H1 (cell line): ENCODE measurements at regions not wholly inside any gene's neighbourhood (a gene's known extent, or its start where the extent isn't known, plus 50 kb on each side); places are given as distances from the start of the nearest gene placed in this dataset.

Experiments
- CTCF ChIA-PET: fragments of 300-600 bp; sonication (Branson Sonifier 250); formaldehyde crosslinking; loops from one replicate; lab custom pipeline; 2021; ENCODE audit not compliant: partially characterized antibody; lab: Charles Lee
- POLR2A ChIA-PET: fragments of 300-600 bp; sonication (Branson Sonifier 250); formaldehyde crosslinking; loops from one replicate; lab custom pipeline; 2021; ENCODE audit warnings: inconsistent platforms; ENCODE audit not compliant: partially characterized antibody; lab: Charles Lee
- DNase-seq, 2 experiments: peaks; one replicate each; pipeline versions ENCODE4 v3.0.0 to v3.0.0-alpha.2; 2010 to 2022; ENCODE audit warnings: low spot score in 2 of 2, low read depth in 1 of 2, mixed read lengths in 1 of 2
- FAIRE-seq: peaks from 2 replicates; lab custom pipeline; 2011; peaks lifted over from hg19 to GRCh38; lab: Jason Lieb, UNC
- H2AFZ ChIP-seq: 2 replicates; pipeline ENCODE4 v1.8.1; 2012; ENCODE audit warnings: low read length, inconsistent platforms
- H2AK5ac ChIP-seq: 2 replicates; pipeline ENCODE4 v1.6.1; 2013; ENCODE audit warnings: low read depth, low read length
- H2BK120ac ChIP-seq: replicated peaks from 2 replicates; pipeline ENCODE3; 2013; ENCODE audit warnings: low read depth, low read length, inconsistent platforms
- H2BK12ac ChIP-seq: 2 replicates; pipeline ENCODE4 v1.6.1; 2013; ENCODE audit warnings: low read depth, low read length
- H2BK15ac ChIP-seq: 2 replicates; pipeline ENCODE4 v1.6.1; 2013; ENCODE audit warnings: low read length
- H2BK20ac ChIP-seq: 2 replicates; pipeline ENCODE4 v1.6.1; 2013; ENCODE audit warnings: low read length
- H2BK5ac ChIP-seq: 2 replicates; pipeline ENCODE4 v1.6.1; 2013; ENCODE audit warnings: low read depth, low read length
- H3K14ac ChIP-seq: 2 replicates; pipeline ENCODE4 v1.6.1; 2013; ENCODE audit warnings: inconsistent platforms; ENCODE audit not compliant: insufficient read length
- H3K18ac ChIP-seq: 2 replicates; pipeline ENCODE4 v1.6.1; 2013; ENCODE audit warnings: low read length; ENCODE audit errors: extremely low read depth
- H3K23ac ChIP-seq: 2 replicates; pipeline ENCODE4 v1.6.1; 2013; ENCODE audit warnings: inconsistent platforms; ENCODE audit not compliant: insufficient read length
- H3K23me2 ChIP-seq: 2 replicates; pipeline ENCODE4 v1.6.1; 2013; ENCODE audit warnings: low read depth, low read length
- H3K27ac ChIP-seq: 2 replicates; pipeline ENCODE4 v1.6.1; 2011; ENCODE audit warnings: low read depth, low read length, inconsistent platforms
- H3K27me3 ChIP-seq, 4 experiments: replicated peaks in 1 of 4; 1 replicate in 1 of 4; 2 replicates in 3 of 4; pipeline versions ENCODE4 v1.6.1 to v1.8.1; 2011 to 2013; ENCODE audit warnings: low read length in 3 of 4, mild to moderate bottlenecking in 3 of 4, inconsistent platforms in 2 of 4, mixed read lengths in 2 of 4, moderate library complexity in 1 of 4; ENCODE audit not compliant: control insufficient read depth in 3 of 4, insufficient read depth in 3 of 4; ENCODE audit errors: extremely low read depth in 1 of 4
- H3K36me3 ChIP-seq, 4 experiments: 2 replicates each; pipeline versions ENCODE4 v1.6.1 to v1.8.1; 2011 to 2013; ENCODE audit warnings: mild to moderate bottlenecking in 4 of 4, low read length in 3 of 4, moderate library complexity in 2 of 4, control low read depth in 1 of 4, inconsistent platforms in 1 of 4; ENCODE audit not compliant: insufficient read depth in 4 of 4, control insufficient read depth in 2 of 4
- H3K4ac ChIP-seq: replicated peaks from 2 replicates; pipeline ENCODE3; 2013; ENCODE audit warnings: low read length, low read depth, mixed read lengths, inconsistent platforms; ENCODE audit not compliant: insufficient read length
- H3K4me1 ChIP-seq, 4 experiments: replicated peaks in 1 of 4; 1 replicate in 1 of 4; 2 replicates in 3 of 4; pipeline versions ENCODE4 v1.6.1 to v1.8.1; 2011 to 2013; ENCODE audit warnings: low read length in 3 of 4, inconsistent platforms in 2 of 4, mixed read lengths in 1 of 4; ENCODE audit not compliant: insufficient read depth in 4 of 4, control insufficient read depth in 3 of 4
- H3K4me2 ChIP-seq, 2 experiments: 2 replicates each; pipeline versions ENCODE4 v1.6.1 to v1.8.1; 2011 to 2013; ENCODE audit warnings: low read depth in 2 of 2, low read length in 2 of 2, control low read depth in 1 of 2, inconsistent platforms in 1 of 2, mild to moderate bottlenecking in 1 of 2; ENCODE audit not compliant: insufficient read depth in 1 of 2
- H3K4me3 ChIP-seq, 4 experiments: fragments of 200-600, 300-600 bp in 1 of 4; sonication (generic), shearing (Covaris generic), sonication (Bioruptor Twin) in 1 of 4; 2 replicates each; pipeline versions ENCODE4 v1.5.1 to v1.8.1; 2011 to 2016; ENCODE audit warnings: low read length in 4 of 4, low read depth in 3 of 4, control low read depth in 2 of 4, inconsistent platforms in 2 of 4, mild to moderate bottlenecking in 2 of 4, mixed read lengths in 1 of 4, moderate library complexity in 1 of 4; ENCODE audit not compliant: insufficient read depth in 2 of 4; ENCODE audit errors: extremely low read depth in 1 of 4
- H3K56ac ChIP-seq: replicated peaks from 2 replicates; pipeline ENCODE3; 2013; ENCODE audit warnings: low read depth, mild to moderate bottlenecking, mixed read lengths, low read length, inconsistent platforms; ENCODE audit not compliant: insufficient read length
- H3K79me1 ChIP-seq: 2 replicates; pipeline ENCODE4 v1.6.1; 2013; ENCODE audit warnings: low read depth, low read length, control low read depth
- H3K79me2 ChIP-seq, 2 experiments: 2 replicates each; pipeline versions ENCODE4 v1.6.1 to v1.8.1; 2012 to 2013; ENCODE audit warnings: low read length in 2 of 2, mild to moderate bottlenecking in 2 of 2, inconsistent platforms in 1 of 2; ENCODE audit not compliant: insufficient read depth in 2 of 2, control insufficient read depth in 1 of 2
- H3K9ac ChIP-seq, 4 experiments: replicated peaks in 1 of 4; 1 replicate in 1 of 4; 2 replicates in 3 of 4; pipeline versions ENCODE4 v1.6.1 to v1.8.1; 2011 to 2013; ENCODE audit warnings: low read depth in 3 of 4, low read length in 3 of 4, control low read depth in 2 of 4, mild to moderate bottlenecking in 2 of 4, moderate library complexity in 2 of 4, inconsistent platforms in 1 of 4; ENCODE audit errors: extremely low read depth in 1 of 4
- H3K9me3 ChIP-seq, 2 experiments: 2 replicates each; pipeline versions ENCODE4 v1.6.1 to v1.8.1; 2012 to 2013; ENCODE audit warnings: mild to moderate bottlenecking in 2 of 2, moderate library complexity in 2 of 2, control low read depth in 1 of 2, inconsistent platforms in 1 of 2, low read depth in 1 of 2, low read length in 1 of 2, mixed read lengths in 1 of 2; ENCODE audit not compliant: insufficient read depth in 2 of 2
- H4K20me1 ChIP-seq, 2 experiments: replicated peaks in 1 of 2; 2 replicates each; pipeline versions ENCODE3 to v1.8.1; 2011 to 2013; ENCODE audit warnings: inconsistent platforms in 2 of 2, low read length in 2 of 2, mild to moderate bottlenecking in 1 of 2; ENCODE audit not compliant: insufficient read depth in 2 of 2, control insufficient read depth in 1 of 2
- H4K5ac ChIP-seq: 2 replicates; pipeline ENCODE4 v1.6.1; 2013; ENCODE audit warnings: low read length, low read depth, mixed read lengths, inconsistent platforms; ENCODE audit not compliant: insufficient read length
- H4K8ac ChIP-seq: 2 replicates; pipeline ENCODE4 v1.8.0; 2013; ENCODE audit warnings: mild to moderate bottlenecking, moderate library complexity, low read length, inconsistent platforms; ENCODE audit not compliant: insufficient read depth; ENCODE audit errors: extremely low read depth
- H4K91ac ChIP-seq: replicated peaks from 2 replicates; pipeline ENCODE3; 2013; ENCODE audit warnings: low read length, mixed read lengths, inconsistent platforms; ENCODE audit not compliant: insufficient read length
- ASH2L ChIP-seq: fragments of 200-600, 300-600 bp; sonication (generic); IDR thresholded peaks from one replicate; pipeline ENCODE4 v1.7.1; 2017; ENCODE audit warnings: low read length
- ATF2 ChIP-seq: IDR thresholded peaks from 2 replicates; pipeline ENCODE4 v1.6.1; 2012; ENCODE audit warnings: low read length, inconsistent platforms
- SP2 ChIP-seq: IDR thresholded peaks from 2 replicates; pipeline ENCODE4 v1.6.1; 2012; ENCODE audit warnings: mild to moderate bottlenecking, low read length, inconsistent platforms
- YY1 ChIP-seq: IDR thresholded peaks from 2 replicates; pipeline ENCODE4 v1.6.1; 2011; ENCODE audit warnings: low read depth, mild to moderate bottlenecking, low read length
- WGBS, 2 experiments: shearing (Covaris generic) in 1 of 2; methylation state at CpG; one replicate each; pipeline versions ENCODE4 v1.1.6 to v1.1.7; 2013 to 2015; ENCODE audit warnings: low lambda C conversion rate in 2 of 2, mixed read lengths in 2 of 2, inconsistent platforms in 1 of 2, low coverage in 1 of 2, missing lambda C conversion rate in 1 of 2; ENCODE audit not compliant: insufficient replicate concordance in 2 of 2, insufficient coverage in 1 of 2, insufficient read length in 1 of 2; ENCODE audit errors: extremely low coverage in 1 of 2, missing lambda C conversion rate in 1 of 2; 5-methylcytosine and 5-hydroxymethylcytosine counted together
- TF ChIP-seq, protein P1 (sequence below): IDR thresholded peaks from 2 replicates; pipeline ENCODE4 v1.6.1; 2012; ENCODE audit warnings: inconsistent platforms
- TF ChIP-seq, protein P2 (sequence below): IDR thresholded peaks from 2 replicates; pipeline ENCODE4 v1.6.1; 2012; ENCODE audit warnings: inconsistent platforms

- Histone ChIP-seq H3K79me1 (no peaks in the 10 kb centered on the region), H4K8ac (no peak overlapping the region), H2BK15ac (no peak overlapping the region), H3K27me3 (no peaks in the 10 kb centered on the region), H2AK5ac (no peak overlapping the region), H2BK120ac (no peak overlapping the region), H3K4me2 (peak overlapping the region in 1 of 2 experiments; percentile 1; a peak in 2 of 4 replicates), H3K4ac (no peak overlapping the region), H4K5ac (no peak overlapping the region), H3K14ac (no peak overlapping the region), H2BK5ac (0 out of 2 replicates have a peak overlapping the region, but pooled peaks have one; percentile 63), H3K9me3 (no peaks in the 10 kb centered on the region), H3K27ac (no peak overlapping the region)
- POLR2A ChIA-PET: interaction anchor here (0.9 kb wide), 1 partner anchor 142 kb away, joined by 5 read pairs; the partner anchor contains the start of gene PHLDA1
- TF ChIP-seq ASH2L (peak; percentile 42), SP2 (no peak), YY1 (0 out of 2 replicates have a peak, but pooled peaks have one; percentile 12), ATF2 (no peak)
- TF ChIP-seq, protein P1, sequence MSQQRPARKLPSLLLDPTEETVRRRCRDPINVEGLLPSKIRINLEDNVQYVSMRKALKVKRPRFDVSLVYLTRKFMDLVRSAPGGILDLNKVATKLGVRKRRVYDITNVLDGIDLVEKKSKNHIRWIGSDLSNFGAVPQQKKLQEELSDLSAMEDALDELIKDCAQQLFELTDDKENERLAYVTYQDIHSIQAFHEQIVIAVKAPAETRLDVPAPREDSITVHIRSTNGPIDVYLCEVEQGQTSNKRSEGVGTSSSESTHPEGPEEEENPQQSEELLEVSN: peak; percentile 39; the same call in 1 of the 2 replicates
- TF ChIP-seq, protein P2, sequence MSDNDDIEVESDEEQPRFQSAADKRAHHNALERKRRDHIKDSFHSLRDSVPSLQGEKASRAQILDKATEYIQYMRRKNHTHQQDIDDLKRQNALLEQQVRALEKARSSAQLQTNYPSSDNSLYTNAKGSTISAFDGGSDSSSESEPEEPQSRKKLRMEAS: peak; percentile 60; the same call in 1 of the 2 replicates
- TF ChIP-seq, all 59 proteins: peak for 4
- CTCF ChIA-PET: interaction anchor here (0.5 to 1.0 kb wide), 3 partner anchors 10 to 113 kb away, joined by 3 to 4 read pairs (median 4); no protein-coding TSS in a partner anchor
- peaks cover 0 to 6% (median 1%) of the 10 kb centered on the region in 4 experiments; a peak in 5 of 7 replicates for H3K4me1 ChIP-seq
- no peaks in the 10 kb centered on the region for H3K36me3 ChIP-seq
- H3K56ac ChIP-seq: no peak overlapping the region
- no peaks in the 10 kb centered on the region for H4K20me1 ChIP-seq
- DNase-seq: no peak
- H3K23ac ChIP-seq: no peak overlapping the region
- WGBS, 2 experiments: 43% methylated on average over 11 of the region's 11 CpGs; no CpG with 5 or more reads in 1 of the 2 experiments
- FAIRE-seq: no peak
- H3K79me2 ChIP-seq: no peaks in the 10 kb centered on the region
- H3K23me2 ChIP-seq: no peaks in the 10 kb centered on the region
- H2BK12ac ChIP-seq: 0 out of 2 replicates have a peak overlapping the region, but pooled peaks have one; percentile 35
- peak overlapping the region; percentile 1; the same call in 1 of the 2 replicates for H3K18ac ChIP-seq
- H2AFZ ChIP-seq: peak overlapping the region; percentile 85
- H3K9ac ChIP-seq: 0 out of 7 replicates have a peak overlapping the region, but pooled peaks of 1 of the 4 experiments have one; percentile 34
- 0 out of 8 replicates have a peak overlapping the region, but pooled peaks of 1 of the 4 experiments have one; percentile 2 for H3K4me3 ChIP-seq
- H4K91ac ChIP-seq: no peak overlapping the region
- no peak overlapping the region for H2BK20ac ChIP-seq
Measured at GRCh38 chr12:75888874-75889613, 142.5 kb downstream of the PHLDA1 start.
